HG03575 (cell line): ENCODE measurements at regions not wholly inside any gene's neighbourhood (a gene's known extent, or its start where the extent isn't known, plus 50 kb on each side); places are given as distances from the start of the nearest gene placed in this dataset.

Experiments
- ATAC-seq: cut with Tn5 transposase; IDR thresholded peaks from one replicate; pipeline ENCODE4 v1.9.1; 2021; ENCODE audit not compliant: unreplicated experiment, insufficient number of reproducible peaks, low FRiP score; ENCODE audit errors: extremely low read depth

DNA sequence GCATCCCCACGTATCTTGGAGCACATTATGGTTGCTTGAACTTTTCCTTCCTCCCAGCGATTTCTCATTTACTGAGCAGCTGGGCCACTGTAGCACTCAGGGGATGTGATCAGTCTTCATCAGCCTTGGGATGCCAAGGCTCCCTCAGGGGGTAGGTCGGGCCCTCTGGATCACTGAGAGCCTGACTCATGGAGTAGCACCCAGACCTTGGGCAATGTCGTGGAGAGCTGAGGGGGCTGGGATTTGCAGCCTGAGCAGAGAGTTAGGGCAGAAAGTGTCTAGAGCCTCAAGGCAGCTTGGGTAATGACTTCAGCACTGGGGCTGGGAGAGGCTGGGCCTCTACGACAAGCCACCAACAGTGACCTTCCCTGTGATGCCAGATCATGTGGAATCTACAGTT is 86.5 kb upstream of the CXCL12 start:
- no peak for ATAC-seq

DNA sequence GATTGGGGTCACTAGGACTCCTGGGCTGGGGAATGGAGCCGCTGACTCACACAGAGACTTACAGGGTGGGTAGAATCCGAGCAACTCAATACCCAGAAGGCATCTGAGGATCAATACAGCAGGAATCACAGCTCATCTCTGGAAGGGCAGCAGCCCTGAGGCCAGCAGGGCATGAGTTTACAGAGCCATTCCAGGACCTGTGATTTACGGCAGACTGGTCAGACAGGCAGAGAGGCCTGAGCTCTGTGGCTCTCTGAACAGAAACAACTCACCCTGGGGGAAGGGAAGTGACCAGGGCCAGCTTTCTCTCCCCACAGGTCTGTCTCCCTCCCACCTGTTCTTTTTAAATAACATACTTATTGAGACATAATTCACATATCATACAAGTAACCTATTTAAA is 88.2 kb upstream of the CXCL12 start:
- no peak for ATAC-seq

DNA sequence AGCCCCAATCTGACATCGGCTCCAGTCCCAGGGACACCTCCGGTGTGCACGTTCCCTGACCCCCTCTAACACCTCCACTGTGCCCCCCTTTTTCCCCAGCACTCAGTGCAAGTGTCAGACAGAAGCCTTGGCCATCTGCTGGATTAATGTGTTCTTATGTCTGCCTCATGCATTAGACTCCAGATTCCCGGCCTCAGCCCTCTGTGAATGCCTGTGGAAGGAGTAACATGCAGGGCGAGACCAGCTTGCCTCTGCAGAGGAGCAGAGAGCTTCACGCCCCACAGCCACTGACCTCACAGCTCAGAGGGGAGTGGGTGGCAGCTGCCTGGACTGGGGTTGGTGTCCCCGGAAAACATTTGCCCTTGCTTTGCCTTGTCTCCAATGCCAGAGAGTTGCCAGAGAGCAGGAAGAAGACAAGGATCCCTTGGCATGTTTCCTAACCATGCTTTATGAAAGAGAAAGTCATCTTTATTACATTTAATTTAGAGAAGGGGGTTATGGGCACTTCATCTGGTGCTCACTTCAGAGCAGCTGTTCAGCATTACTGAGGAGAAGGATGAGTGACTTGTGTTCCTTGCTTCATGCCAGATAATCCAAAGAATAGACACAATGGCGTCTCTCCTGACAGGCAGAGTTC is 91.6 kb upstream of the CXCL12 start:
- no peak for ATAC-seq

DNA sequence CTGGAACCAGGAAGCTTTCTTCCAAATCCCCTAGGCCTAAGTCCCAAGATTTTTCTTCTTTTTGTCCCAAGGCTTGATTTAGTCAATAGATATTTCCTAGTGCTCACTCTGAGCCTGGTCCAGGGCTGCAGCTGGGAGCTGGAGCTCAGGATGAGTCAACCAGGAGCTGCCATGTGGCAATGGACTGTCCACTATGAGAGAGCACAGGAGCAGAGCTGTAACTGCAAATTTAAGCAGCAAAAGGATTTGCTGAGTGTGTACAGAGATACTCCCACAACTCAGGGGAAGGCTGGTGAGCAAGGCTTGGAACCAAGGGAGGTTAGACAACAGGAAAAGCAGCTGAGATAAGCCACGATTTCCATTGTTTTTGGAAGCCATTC is 92.1 kb upstream of the CXCL12 start:
- ATAC-seq = no peak

DNA sequence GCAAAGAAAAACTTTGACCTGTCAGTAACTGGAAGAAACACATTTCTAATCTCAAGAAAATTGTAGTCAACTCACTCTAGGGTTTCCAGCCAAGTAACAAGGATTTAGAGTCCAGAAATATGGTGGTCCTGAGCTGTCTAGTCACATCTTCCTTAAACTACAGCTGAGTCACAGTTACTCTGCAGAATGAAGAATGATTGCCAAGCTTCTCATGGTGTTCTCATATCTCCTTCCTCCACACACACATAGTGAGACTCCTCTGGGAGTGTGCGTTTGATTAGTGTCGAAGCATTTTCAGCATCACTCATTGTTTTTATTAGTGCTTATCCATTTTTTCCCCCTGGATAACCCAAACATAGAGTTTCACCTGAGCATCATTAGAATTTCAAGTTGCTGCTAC is 93.1 kb upstream of the CXCL12 start:
- ATAC-seq = no peak

DNA sequence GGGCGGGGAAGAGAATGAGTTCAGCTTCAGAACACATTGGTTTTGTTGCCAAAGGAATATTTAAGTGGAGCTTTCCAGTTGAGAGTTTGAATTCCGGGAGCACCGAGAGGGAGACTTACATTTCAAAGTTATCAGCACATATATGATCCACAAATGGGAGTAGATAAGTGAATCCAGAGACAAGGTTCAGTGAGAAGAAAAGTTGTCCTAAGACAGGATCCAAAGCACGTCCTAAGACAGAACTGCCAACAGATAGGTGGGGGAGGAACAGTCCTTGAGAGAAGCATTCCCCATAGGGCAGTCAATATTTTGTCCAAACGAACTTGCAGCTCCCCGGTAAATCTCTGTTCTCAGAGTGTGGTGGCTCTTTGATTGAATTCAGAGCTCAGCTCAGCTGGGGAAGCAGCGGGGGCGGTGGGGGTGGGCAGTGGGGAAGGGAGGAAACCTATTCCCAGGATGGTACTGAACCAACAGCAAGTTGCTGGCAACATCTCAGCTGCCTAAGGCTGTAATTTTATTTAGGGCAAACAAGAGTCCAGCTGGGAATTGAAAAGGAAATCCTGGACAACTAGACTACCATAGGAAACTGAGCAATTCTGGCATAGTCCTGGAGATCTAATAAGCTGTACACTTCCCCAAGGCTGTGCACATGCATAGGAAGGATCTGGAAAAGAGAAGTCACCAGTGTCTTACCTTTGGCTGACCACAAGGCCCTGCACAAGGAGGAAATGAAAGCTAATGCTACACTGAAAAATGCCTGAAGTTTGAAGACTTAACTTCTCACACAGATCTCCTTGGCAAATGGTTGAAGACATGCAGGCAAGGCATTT is 94.2 kb upstream of the CXCL12 start:
- ATAC-seq = no peak

DNA sequence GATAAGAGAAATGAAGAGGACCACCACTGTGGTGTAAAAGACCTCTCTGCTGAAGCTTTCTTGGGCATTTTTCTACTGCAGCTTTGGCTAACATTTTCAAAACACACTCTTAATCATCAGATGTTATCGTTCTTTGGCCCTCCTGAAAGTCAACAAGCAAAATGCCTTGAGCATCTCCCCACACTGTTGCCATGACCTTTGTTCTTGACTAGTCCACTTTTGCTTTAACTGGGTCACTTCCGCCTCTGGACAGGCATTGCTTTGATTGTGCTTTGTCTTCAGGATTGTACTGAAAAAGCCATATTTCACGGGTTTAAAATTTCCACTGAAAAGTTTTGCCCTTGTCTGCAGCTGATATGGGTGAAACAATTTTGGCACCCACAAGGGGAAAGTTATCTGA is 107.8 kb upstream of the CXCL12 start:
- no peak for ATAC-seq

DNA sequence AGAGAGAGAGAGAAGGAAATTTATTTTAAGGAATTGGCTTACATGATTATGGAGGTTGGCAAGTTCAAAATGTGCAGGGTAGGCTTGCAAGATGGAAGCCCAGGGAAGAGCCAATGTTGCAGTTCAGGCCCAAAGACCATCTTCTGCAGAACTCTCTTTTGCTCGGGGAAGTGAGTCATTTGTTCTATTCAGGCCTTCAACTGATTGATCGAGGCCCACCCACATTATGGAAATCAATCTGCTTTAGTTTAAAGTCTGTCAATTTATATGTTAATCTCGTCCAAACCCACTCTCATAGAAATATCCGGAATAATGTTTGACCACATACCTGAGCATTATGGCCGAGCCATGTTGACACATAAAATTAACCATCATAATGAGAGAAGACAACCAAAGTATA is 113.3 kb upstream of the CXCL12 start:
- ATAC-seq = no peak

DNA sequence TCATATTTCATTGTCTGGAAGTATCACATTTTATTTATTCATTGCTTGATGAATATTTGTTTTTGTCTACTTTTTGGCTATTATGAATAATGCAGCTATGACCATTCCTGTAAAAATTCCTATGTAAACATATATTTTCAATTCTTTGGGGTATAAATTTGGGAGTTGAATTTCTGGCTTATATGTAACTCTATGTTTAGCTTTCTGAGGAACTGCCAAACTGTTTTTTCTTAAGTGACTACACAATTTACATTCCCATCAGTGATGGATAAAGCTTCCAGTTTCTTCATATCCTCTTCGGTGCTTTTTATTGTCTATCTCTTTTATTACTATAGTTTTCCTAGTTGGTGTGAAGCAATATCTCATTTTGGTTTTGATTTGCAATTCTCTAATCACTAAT is 115.6 kb upstream of the CXCL12 start:
- no peak for ATAC-seq

DNA sequence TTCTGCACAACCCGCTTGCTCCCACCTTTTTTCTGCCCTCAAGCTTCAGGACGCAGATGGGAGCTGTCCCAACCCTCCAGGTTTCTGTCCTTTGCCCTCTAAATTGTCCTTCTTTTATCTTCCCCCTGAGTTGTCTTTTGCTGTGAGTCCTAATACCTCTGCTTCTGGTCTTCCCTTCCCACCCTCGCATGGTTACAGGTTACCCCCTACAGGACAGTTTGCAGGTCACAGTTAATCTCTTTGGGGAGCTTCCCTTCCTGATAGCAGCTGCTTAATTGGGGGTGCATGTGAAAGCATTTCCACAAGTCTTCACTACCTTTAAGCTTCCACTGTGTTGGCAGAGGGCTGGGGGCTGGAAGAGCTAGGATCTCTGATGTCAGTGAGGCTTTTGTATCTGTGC is 121.5 kb upstream of the CXCL12 start:
- ATAC-seq = no peak

DNA sequence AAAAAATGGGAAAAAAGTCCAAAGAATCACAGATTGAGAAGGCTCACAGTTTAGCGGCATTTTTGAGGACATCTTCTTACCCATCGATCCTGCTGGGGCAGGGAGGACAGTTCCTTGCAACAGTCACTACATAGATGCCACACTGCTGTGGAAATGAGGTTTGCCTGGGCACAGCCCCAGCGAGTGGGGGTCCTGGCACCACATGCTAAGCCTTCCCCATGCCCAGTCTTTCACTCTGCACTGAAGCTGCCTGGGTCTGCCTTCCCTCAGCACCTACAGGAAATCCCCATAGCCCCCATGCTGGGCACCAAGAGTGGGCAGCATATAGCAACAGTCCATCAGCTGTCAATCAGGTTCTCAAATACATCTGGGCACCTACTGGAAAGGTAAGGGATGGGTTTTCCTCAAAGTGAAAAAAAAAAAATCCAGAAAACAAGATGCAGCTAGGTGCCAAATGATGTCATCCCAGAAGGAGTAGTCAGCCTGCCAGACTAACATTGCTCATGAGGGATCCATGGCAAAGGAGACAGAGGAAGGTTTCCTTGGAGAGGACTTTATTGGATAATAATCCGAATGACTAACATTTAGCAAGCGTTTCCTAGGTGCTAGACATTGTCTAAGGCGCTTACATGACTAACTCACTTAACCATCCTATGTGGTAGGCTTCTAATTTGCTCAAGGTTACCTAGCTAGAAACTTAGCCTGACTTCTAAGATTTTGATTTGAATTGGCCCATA is 125.7 kb upstream of the CXCL12 start:
- no peak for ATAC-seq

DNA sequence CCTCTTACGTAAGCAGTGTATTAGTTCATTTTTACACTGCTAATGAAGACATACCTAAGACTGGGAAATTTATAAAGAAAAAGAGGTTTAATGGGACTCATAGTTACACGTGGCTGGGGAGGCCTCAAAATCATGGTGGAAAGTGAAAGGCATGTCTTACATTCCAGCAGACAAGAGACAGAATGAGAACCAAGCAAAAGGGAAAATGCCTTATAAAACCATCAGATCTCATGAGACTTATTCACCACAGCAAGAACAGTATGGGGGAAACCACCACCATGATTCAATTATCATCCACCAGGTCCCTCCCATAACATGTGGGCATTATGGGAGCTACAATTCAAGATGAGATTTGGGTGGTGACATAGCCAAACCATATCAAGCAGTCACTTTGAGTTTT is 126.3 kb upstream of the CXCL12 start:
- no peak for ATAC-seq

DNA sequence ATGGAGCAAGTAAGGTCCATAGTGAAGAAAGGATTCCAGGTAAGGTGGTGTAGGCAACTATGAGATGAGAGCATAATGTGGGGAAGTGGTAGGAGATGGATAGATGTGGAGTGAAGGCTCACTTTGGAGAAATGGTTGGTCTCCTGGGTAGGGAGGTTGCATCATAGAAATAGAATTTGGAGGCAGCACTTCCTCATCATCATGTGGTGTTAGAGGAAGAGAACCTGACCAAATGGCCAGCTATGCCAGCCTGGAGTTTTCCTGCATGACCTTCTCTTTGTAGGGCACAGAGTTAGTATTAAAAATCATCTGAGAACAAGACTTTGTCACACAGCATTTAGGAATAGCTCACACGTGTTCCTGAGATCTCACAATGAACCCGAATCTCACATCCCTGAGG is 126.7 kb upstream of the CXCL12 start:
- ATAC-seq = no peak

DNA sequence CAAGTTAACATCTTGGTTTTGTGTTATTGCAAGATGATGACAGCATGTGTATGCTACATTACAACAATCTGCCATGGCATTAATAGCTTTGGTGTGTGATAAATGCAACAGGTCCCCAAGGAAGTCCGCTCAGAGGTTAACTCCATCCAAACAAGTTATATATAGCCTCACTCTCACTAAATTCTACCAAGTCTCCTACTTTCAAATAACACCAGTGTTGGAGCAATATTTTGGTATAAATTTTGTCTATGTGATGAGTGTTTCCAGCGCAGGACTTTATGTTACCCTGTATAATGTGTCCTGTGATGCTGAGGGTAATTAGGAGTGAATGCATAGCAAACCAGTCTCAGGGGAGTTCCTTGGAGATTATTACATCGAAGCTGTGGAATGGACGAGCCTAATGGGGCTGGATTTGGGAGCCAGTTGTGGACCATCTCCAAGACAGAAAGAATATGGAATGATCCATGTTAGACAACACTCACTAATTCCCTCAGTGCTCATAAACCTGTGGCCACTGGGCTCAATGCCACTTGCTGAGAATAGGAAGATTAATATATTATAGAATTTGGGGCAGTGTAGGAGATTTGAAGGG is 127.6 kb upstream of the CXCL12 start:
- ATAC-seq = no peak

DNA sequence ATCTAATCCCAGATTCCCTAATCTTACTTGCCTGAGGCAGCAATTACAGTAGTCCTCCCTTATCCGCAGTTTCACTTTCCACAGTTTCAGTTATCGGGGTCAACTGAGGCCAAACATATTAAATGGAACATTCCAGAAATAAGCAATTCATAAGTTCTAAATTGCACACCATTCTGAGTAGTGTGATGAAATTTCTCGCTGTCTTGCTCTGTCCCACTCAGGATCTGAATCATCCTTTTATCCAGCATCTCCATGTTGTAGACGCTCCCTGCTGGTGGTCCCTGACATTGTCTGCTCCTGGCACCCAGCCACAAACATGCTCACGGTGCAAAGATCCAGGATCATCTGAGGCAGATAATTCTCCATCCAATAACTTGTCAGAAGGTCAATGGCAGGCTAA is 128.7 kb upstream of the CXCL12 start:
- no peak for ATAC-seq

DNA sequence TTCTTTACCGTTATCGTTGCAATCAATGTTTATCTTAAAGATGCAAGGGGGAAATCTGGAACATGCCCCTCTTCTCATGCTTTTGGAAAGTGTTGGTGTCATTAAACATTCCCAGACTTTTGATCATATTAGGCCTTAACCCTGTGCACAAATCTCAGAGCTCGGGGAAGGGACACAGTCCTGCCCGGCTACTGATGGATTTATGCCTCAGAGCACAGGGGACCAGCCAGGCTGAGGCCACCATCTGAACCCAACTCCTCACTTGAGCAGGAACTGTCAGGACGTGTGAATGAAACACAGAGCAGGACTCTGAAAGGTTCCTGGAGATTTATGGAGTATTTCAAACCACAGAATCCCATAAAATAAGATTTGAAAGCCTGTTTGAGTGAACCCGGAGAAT is 132.0 kb upstream of the CXCL12 start:
- no peak for ATAC-seq

DNA sequence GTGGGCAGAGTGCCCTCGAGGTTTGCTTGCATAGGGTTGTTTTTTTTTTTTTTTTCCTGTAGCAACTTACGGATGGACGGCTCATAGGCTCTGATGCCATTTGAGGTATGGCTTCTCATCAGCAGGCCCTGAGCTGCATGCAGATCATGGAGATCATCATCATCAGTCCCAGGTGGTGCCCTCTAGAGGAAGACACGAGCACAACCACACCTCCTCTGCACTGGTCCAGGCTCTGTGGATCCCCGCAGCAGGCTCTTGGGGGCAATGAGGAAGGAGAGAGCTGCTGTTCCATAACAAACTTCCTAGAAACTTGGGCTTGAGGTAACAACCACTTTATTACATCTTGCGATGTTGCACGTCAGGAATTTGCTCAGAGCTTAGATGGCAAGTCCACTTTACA is 132.7 kb upstream of the CXCL12 start:
- no peak for ATAC-seq

DNA sequence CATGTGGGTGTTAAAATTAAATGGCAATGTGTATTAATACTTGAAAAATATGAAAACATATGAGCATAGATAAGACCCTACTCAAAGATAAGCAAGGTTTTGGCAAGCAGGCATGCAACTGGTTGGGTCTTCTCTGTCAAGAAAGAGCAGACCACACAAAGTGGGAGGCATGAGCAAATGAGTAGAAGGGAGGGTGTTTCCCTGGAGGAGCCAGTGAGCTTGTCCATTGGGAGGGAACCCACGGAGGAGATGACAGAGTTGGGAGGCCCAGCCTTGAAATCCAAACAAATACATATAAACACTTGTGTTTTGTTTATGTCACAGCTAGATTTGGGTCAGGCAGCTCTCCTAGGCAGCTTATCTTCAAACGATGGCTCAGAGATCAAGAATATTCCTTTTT is 134.5 kb upstream of the CXCL12 start:
- no peak for ATAC-seq

DNA sequence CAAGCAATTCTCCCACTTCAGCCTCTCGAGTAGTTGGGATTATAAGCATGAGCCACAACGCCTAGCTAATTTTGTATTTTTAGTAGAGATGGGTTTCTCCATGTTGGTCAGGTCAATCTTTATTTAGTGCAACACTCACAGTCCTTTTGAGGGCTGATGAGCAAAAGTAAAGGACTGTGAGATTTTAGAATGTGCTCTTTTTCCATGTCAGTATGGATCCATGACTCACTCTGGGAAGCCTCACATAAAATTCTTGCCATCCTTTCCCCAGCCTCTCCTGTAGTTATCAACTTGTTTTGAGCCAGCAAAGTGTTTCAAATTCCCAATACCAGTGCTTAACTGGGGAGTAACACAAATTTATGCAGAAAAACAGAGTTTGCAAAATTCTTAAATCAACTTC is 135.8 kb upstream of the CXCL12 start:
- ATAC-seq = no peak

DNA sequence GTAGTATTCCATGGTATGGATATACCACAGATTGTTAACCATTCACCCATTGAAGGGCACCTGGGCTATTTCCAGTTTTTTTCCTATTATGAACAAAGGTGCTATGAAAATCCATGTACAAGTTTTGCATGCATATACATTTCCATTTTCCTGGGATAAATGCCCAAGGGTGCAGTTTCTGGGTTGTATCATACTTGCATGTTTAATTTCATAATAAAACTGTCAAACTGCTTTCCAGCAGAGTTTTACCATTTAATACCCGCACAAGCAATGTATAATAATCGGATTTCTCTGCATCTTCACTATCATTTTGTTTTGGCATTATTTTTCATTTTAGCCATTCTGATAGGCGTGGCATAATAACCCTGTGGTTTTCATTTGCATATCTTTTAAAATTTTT is 154.3 kb upstream of the CXCL12 start:
- no peak for ATAC-seq
